WTC11 (cell line): ENCODE measurements at regions not wholly inside any gene's neighbourhood (a gene's known extent, or its start where the extent isn't known, plus 50 kb on each side); places are given as distances from the start of the nearest gene placed in this dataset.

Experiments used
- ATAC-seq: fragments of 200-7000 bp; cut with Tn5 transposase; 2 replicates; pipeline ENCODE4 v1.10.0; 2021; ENCODE audit warnings: mild to moderate bottlenecking, moderate library complexity
- CTCF ChIA-PET: fragments of 300-600 bp; sonication (Branson Sonifier 250); formaldehyde crosslinking; loops from one replicate; lab custom pipeline; 2021; ENCODE audit warnings: antibody characterized with exemption; lab: Charles Lee
- POLR2A ChIA-PET: fragments of 350-600 bp; sonication (Branson Sonifier 250); formaldehyde crosslinking; loops from one replicate; lab custom pipeline; 2021; ENCODE audit warnings: antibody characterized with exemption; lab: Charles Lee
- DNase-seq: peaks from one replicate; pipeline ENCODE4 v3.0.0; 2021; ENCODE audit warnings: low spot score
- H3K27ac Mint-ChIP-seq: 2 replicates; pipeline ENCODE4 v1.8.0; 2021; ENCODE audit warnings: mixed read lengths
- H3K27me3 Mint-ChIP-seq: 2 replicates; pipeline ENCODE4 v1.8.0; 2021; ENCODE audit warnings: low read depth, mild to moderate bottlenecking, moderate library complexity, mixed read lengths
- H3K36me3 Mint-ChIP-seq: 2 replicates; pipeline ENCODE4 v1.8.0; 2021; ENCODE audit warnings: mixed read lengths
- H3K4me1 Mint-ChIP-seq: 2 replicates; pipeline ENCODE4 v1.8.0; 2022; ENCODE audit warnings: mixed read lengths
- H3K4me3 Mint-ChIP-seq: 2 replicates; pipeline ENCODE4 v1.8.0; 2021; ENCODE audit warnings: mild to moderate bottlenecking, moderate library complexity, mixed read lengths
- H3K9me3 Mint-ChIP-seq: 2 replicates; pipeline ENCODE4 v1.8.0; 2021; ENCODE audit warnings: mixed read lengths
- CTCF ChIP-seq: fragments of 200-600 bp; IDR thresholded peaks from 2 replicates; pipeline ENCODE4 v1.8.0; 2022; ENCODE audit warnings: antibody characterized with exemption
- FOXP4 ChIP-seq: sonication (generic); formaldehyde crosslinking; IDR thresholded peaks from 2 replicates; pipeline ENCODE4 v1.8.0; 2022; ENCODE audit warnings: mild to moderate bottlenecking, missing genetic modification reagents
- IRF1 ChIP-seq: sonication (generic); formaldehyde crosslinking; IDR thresholded peaks from 2 replicates; pipeline ENCODE4 v1.8.0; 2023; ENCODE audit warnings: missing genetic modification reagents
- MAX ChIP-seq: sonication (generic); formaldehyde crosslinking; IDR thresholded peaks from 2 replicates; pipeline ENCODE4 v1.8.0; 2022; ENCODE audit warnings: mild to moderate bottlenecking, missing genetic modification reagents
- MYBL2 ChIP-seq: sonication (generic); formaldehyde crosslinking; IDR thresholded peaks from 2 replicates; pipeline ENCODE4 v1.8.1; 2023; ENCODE audit warnings: mild to moderate bottlenecking, moderate library complexity, missing genetic modification reagents
- NFE2L1 ChIP-seq: sonication (generic); formaldehyde crosslinking; IDR thresholded peaks from 2 replicates; pipeline ENCODE4 v1.8.1; 2023; ENCODE audit warnings: missing genetic modification reagents
- NFYB ChIP-seq: sonication (generic); formaldehyde crosslinking; conservative IDR thresholded peaks from 2 replicates; pipeline ENCODE4 v1.8.0; 2022; ENCODE audit warnings: low read depth, missing genetic modification reagents
- NR2C2 ChIP-seq: sonication (generic); formaldehyde crosslinking; IDR thresholded peaks from 2 replicates; pipeline ENCODE4 v1.8.0; 2022; ENCODE audit warnings: mild to moderate bottlenecking, missing genetic modification reagents
- NR3C1 ChIP-seq: sonication (generic); formaldehyde crosslinking; conservative IDR thresholded peaks from 2 replicates; pipeline ENCODE4 v1.8.1; 2023; ENCODE audit warnings: low read depth, mild to moderate bottlenecking, missing genetic modification reagents
- PRRX2 ChIP-seq: fragments of 250-450 bp; sonication (Bioruptor Pico); IDR thresholded peaks from 2 replicates; pipeline ENCODE4 v1.8.0; 2021; ENCODE audit warnings: mild to moderate bottlenecking
- SMAD4 ChIP-seq: sonication (generic); formaldehyde crosslinking; IDR thresholded peaks from 2 replicates; pipeline ENCODE4 v1.8.0; 2022; ENCODE audit warnings: mild to moderate bottlenecking, missing genetic modification reagents
- SOX15 ChIP-seq: fragments of 250-450 bp; sonication (Bioruptor Pico); IDR thresholded peaks from 2 replicates; pipeline ENCODE4 v1.9.0; 2021; ENCODE audit warnings: mild to moderate bottlenecking
- USF1 ChIP-seq: sonication (generic); formaldehyde crosslinking; IDR thresholded peaks from 2 replicates; pipeline ENCODE4 v1.8.0; 2022; ENCODE audit warnings: mild to moderate bottlenecking, missing genetic modification reagents
- ZNF138 ChIP-seq: sonication (generic); formaldehyde crosslinking; conservative IDR thresholded peaks from 2 replicates; pipeline ENCODE4 v1.8.1; 2022; ENCODE audit warnings: mild to moderate bottlenecking, moderate library complexity, missing genetic modification reagents
- ZNF232 ChIP-seq: sonication (generic); formaldehyde crosslinking; IDR thresholded peaks from 2 replicates; pipeline ENCODE4 v1.8.0; 2022; ENCODE audit warnings: mild to moderate bottlenecking, missing genetic modification reagents
- ZNF263 ChIP-seq: sonication (generic); formaldehyde crosslinking; IDR thresholded peaks from 2 replicates; pipeline ENCODE4 v1.8.1; 2022; ENCODE audit warnings: low read depth, mild to moderate bottlenecking, moderate library complexity, missing genetic modification reagents
- ZNF281 ChIP-seq: sonication (generic); formaldehyde crosslinking; IDR thresholded peaks from 2 replicates; pipeline ENCODE4 v1.8.0; 2023; ENCODE audit warnings: mild to moderate bottlenecking, missing genetic modification reagents
- ZNF512 ChIP-seq: sonication (generic); formaldehyde crosslinking; IDR thresholded peaks from 2 replicates; pipeline ENCODE4 v1.8.1; 2022; ENCODE audit warnings: missing genetic modification reagents, borderline replicate concordance

GRCh38 chr4:151485541-151486131 is 76.7 kb downstream of the FHIP1A start (continued):
- TF ChIP-seq ZNF281 (CRISPR knock-in tag) = no peak
- TF ChIP-seq SOX15 (CRISPR knock-in tag) = no peak
- TF ChIP-seq MAX (CRISPR knock-in tag) = no peak
- TF ChIP-seq NR3C1 (CRISPR knock-in tag) = no peak
- no peak for TF ChIP-seq USF1
- no peak for TF ChIP-seq PRRX2 (CRISPR knock-in tag)
- no peak for TF ChIP-seq NR2C2
- TF ChIP-seq NFE2L1 = no peak

- no peak for DNase-seq
These were observed 77.2 kb downstream of the FHIP1A start for GRCh38 chr4:151486168-151486567.

GRCh38 chr4:151488968-151489367 is 80.0 kb downstream of the FHIP1A start:
- Mint-ChIP-seq H3K9me3 (peaks cover 36% of the 10 kb centered on the region), H3K4me1 (peaks cover 62% of the 10 kb centered on the region), H3K36me3 (peaks cover 36% of the 10 kb centered on the region), H3K27ac (peak overlapping the region; percentile 35), H3K27me3 (no peaks in the 10 kb centered on the region), H3K4me3 (no peak overlapping the region)
- ATAC-seq (no peak), DNase-seq (no peak)
- TF ChIP-seq FOXP4 (no peak), MYBL2 (CRISPR knock-in tag) (no peak), NFYB (CRISPR knock-in tag) (no peak), ZNF512 (no peak), IRF1 (CRISPR knock-in tag) (no peak), CTCF (no peak)
- POLR2A ChIA-PET = interaction anchor here (0.5 to 1.5 kb wide), 4 partner anchors 61 to 381 kb away, joined by 3 to 6 read pairs (median 4); partner anchors contain the start of gene FHIP1A
- CTCF ChIA-PET = interaction anchor here (0.7 to 2.1 kb wide), 46 partner anchors 9 to 372 kb away, joined by 3 to 37 read pairs (median 5); partner anchors contain the start of gene PRSS48

More at GRCh38 chr4:151486168-151486567, 77.2 kb downstream of the FHIP1A start:
- Mint-ChIP-seq H3K27me3 (no peaks in the 10 kb centered on the region), H3K9me3 (peaks cover 13% of the 10 kb centered on the region), H3K4me1 (peaks cover 86% of the 10 kb centered on the region), H3K27ac (peak overlapping the region; percentile 77), H3K36me3 (peaks cover 20% of the 10 kb centered on the region), H3K4me3 (no peak overlapping the region)
- POLR2A ChIA-PET = no interaction called here
- ATAC-seq = no peak
- CTCF ChIA-PET = interaction anchor here (1.3 to 1.4 kb wide), 2 partner anchors 118 to 188 kb away, joined by 4 to 6 read pairs; no protein-coding TSS in a partner anchor
- no peak for TF ChIP-seq ZNF232 (CRISPR knock-in tag)
- TF ChIP-seq NFE2L1 = no peak
- no peak for TF ChIP-seq SMAD4 (CRISPR knock-in tag)
- TF ChIP-seq ZNF138 (CRISPR knock-in tag) = no peak
- TF ChIP-seq ZNF263 = no peak
